Fibroblast of pulmonary artery (primary cell): ENCODE measurements at regions not wholly inside any gene's neighbourhood (a gene's known extent, or its start where the extent isn't known, plus 50 kb on each side); places are given as distances from the start of the nearest gene placed in this dataset.
"Not testable (repeated sequence)": the region's sequence is repeated elsewhere in the genome, so short reads cannot be mapped to it uniquely, and the experiment has no call there.

Experiments used
- DNase-seq: peaks from one replicate; pipeline ENCODE4 v3.0.0-alpha.2; 2010; ENCODE audit warnings: low read depth
- H3K4me3 ChIP-seq: replicated peaks from 2 replicates; pipeline ENCODE4 v1.5.1; 2011; ENCODE audit warnings: low read depth, mild to moderate bottlenecking, control low read depth, low read length, moderate library complexity
- TF ChIP-seq, protein P1 (sequence below): IDR thresholded peaks from 2 replicates; pipeline ENCODE4 v1.5.1; 2011; ENCODE audit warnings: mild to moderate bottlenecking, control low read depth, low read length, inconsistent platforms; ENCODE audit errors: missing control alignments

DNA sequence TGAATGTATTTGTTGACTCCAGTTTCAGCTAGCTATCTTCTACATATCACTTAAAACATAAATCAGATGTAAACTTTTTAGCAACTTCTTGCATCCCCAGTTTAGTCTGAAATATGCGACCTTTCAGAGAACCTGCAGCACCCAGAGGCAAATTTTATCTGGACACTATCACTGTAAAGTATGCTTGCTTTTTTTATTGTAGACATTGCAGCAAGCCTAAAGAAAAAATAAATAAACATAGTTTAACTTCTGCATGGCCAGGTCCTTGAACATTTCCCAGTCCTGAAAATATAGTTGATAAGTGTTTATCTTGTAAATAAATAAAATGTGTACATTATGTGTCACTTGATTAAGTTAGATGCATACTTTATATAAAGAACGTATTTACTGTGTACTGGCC is 1829.4 kb downstream of the PCDH9 start:
- TF ChIP-seq, protein P1, sequence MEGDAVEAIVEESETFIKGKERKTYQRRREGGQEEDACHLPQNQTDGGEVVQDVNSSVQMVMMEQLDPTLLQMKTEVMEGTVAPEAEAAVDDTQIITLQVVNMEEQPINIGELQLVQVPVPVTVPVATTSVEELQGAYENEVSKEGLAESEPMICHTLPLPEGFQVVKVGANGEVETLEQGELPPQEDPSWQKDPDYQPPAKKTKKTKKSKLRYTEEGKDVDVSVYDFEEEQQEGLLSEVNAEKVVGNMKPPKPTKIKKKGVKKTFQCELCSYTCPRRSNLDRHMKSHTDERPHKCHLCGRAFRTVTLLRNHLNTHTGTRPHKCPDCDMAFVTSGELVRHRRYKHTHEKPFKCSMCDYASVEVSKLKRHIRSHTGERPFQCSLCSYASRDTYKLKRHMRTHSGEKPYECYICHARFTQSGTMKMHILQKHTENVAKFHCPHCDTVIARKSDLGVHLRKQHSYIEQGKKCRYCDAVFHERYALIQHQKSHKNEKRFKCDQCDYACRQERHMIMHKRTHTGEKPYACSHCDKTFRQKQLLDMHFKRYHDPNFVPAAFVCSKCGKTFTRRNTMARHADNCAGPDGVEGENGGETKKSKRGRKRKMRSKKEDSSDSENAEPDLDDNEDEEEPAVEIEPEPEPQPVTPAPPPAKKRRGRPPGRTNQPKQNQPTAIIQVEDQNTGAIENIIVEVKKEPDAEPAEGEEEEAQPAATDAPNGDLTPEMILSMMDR: no peak
- no peak for DNase-seq
- no peak overlapping the region for H3K4me3 ChIP-seq

DNA sequence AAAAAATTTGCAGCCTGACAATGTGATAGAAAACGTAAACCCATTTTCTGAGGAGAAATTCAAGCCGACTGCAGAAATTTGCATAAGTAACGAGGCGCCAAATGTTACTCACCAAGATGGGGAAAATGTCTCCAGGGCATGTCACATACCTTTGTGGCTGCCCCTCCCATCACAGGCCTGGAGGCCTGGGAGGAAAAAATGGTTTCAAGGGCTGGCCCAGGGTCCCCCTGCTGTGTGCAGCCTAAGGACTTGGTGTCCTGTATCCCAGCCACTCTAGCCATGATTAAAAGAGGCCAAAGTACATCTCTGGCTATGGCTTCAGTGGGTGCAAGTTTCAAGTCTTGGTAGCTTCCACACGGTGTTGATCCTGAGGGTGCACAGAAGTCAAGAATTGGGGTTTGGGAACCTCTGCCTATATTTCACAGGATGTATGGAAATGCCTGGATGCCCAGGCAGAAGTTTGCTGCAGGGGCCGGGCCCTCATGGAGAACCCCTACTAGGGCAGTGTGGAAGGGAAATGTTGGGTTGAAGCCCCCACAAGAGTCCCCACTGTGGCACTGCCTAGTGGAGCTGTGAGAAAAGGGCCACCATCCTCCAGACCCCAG is 1842.3 kb downstream of the PCDH9 start:
- DNase-seq: no peak
- no peak overlapping the region for H3K4me3 ChIP-seq
- TF ChIP-seq, protein P1: no peak

DNA sequence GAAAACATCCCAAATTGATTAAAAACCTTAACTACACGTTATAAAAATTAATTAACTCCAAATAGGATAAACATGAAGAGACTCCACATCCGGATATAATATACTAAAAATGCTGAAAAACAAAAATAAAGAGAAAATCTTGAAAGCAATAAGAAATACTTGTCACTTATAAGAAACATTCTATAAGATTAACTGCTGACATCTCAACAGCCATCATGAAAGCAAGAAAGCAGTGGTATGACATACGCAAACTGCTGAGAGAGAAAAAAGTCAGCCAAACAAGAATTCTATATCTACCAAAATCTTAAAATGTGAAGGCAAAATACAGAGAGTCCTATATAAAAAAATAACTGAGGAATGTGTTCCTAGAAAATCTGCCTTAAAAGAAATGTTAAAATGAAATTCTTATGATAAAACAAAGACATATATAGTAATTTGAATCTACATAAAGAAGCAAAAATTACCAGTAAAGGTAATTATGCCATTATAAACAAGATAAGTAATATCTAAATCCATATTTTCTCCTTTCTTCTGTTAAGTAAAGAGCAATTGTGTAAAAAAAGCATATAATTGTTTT is 1851.1 kb downstream of the PCDH9 start:
- DNase-seq: peak; percentile 35
- TF ChIP-seq, protein P1: no peak
- no peak overlapping the region for H3K4me3 ChIP-seq

DNA sequence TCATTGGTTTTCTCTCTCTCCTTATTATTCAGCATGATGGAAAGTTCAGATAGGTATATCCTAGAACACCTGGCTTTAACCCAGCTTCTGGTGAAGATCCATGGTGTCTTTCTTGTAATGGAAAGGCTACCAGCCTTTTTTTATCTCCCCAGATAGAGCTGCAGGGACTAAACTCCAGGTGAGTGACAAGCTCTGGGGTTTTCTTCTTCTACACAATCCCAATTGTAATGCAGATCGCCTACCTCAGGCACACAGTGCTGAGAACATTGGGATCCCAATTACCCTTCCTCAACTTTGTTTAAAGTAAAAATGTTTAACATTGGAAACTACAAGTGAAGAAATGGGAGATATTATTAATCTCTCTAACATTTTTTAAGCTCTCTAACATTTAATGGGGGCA is 1851.7 kb downstream of the PCDH9 start:
- H3K4me3 ChIP-seq: no peak overlapping the region
- TF ChIP-seq, protein P1: no peak
- DNase-seq: no peak

DNA sequence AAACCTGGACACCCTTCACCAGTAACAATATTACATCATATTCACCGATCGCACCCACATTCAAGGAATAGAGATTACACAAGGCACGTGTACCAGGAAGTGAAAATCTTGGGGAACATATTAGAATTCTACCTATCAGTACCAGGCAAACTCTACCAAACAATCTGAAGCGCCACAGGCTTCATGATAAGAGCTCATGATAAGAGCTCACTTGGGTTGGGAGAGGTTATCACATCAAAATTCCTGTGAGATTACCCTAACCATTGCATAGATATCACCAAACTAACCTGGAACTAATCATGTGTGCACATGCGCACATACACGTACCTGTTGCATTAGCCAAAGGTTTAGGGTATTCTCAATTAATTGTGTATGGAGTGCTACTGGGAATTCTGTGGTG is 1861.3 kb downstream of the PCDH9 start:
- no peak for DNase-seq
- TF ChIP-seq, protein P1: no peak
- no peak overlapping the region for H3K4me3 ChIP-seq

DNA sequence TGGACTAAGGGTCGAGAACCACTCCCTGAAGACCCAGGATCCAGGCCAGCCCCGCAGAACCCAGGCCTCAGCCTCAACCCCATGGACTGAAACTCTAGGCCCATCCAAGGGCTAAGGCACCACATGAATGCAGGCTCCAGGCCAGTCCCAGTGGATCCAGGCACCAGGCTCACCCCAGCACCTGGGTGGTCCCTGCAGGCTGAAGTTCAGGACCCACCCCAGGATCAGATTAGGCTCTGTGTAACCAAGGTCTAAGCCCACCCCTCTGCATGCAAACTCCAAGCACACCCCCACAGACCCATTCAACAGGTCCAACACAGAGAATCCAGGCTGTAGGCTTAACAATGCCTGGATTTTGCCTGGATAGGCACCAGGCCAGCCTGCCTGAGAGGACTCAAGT is 1876.2 kb downstream of the PCDH9 start:
- TF ChIP-seq, protein P1: no peak
- DNase-seq: no peak
- H3K4me3 ChIP-seq: no peak overlapping the region

DNA sequence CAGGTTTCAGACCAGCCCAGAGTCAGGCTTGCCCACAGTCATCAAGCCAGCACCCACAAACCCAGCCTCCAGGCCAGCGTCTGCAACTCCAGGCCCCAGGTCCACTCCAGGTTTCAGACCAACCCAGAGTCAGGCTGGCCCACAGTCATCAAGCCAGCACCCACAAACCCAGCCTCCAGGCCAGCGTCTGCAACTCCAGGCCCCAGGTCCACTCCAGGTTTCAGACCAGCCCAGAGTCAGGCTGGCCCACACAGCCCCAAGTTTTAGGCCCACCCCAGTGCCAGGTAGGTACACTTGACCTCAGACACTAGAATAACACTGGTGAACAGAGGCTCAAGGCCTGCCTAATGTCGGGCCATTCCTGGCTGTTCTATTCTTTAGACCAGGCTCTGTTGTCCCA is 1877.0 kb downstream of the PCDH9 start:
- DNase-seq, H3K4me3 ChIP-seq: not testable (repeated sequence)
